ENCODE measurements at regions not wholly inside any gene's neighbourhood (a gene's known extent, or its start where the extent isn't known, plus 50 kb on each side); places are given as distances from the start of the nearest gene placed in this dataset.

- TF ChIP-seq POLR2A (IDR thresholded peaks at IDR 0.05) = no peak
- no peak for TF ChIP-seq CTCF (IDR thresholded peaks at IDR 0.05)
Observed at GRCh38 chr2:128411431-128411830, 92.8 kb upstream of the HS6ST1 start.
